ENCODE measurements at regions not wholly inside any gene's neighbourhood (a gene's known extent, or its start where the extent isn't known, plus 50 kb on each side); places are given as distances from the start of the nearest gene placed in this dataset.

GRCh38 chr2:111679202-111679601 lies 204.8 kb downstream of the ANAPC1 start:
- no peak for DNase-seq

- no peak for DNase-seq
Measured at GRCh38 chr2:111684611-111685010, 199.4 kb downstream of the ANAPC1 start.

GRCh38 chr2:111685342-111685741 lies 198.7 kb downstream of the ANAPC1 start:
- DNase-seq, result no peak

- DNase-seq, result no peak
Measured at GRCh38 chr2:111686994-111687393, 197.0 kb downstream of the ANAPC1 start.

GRCh38 chr2:111687911-111688310 lies 196.1 kb downstream of the ANAPC1 start:
- DNase-seq, result no peak

GRCh38 chr2:111688482-111688881 lies 195.5 kb downstream of the ANAPC1 start:
- DNase-seq, result no peak

GRCh38 chr2:111689174-111689573 lies 194.8 kb downstream of the ANAPC1 start:
- no peak for DNase-seq

GRCh38 chr2:111689941-111690340 lies 194.1 kb downstream of the ANAPC1 start:
- DNase-seq, result no peak

- no peak for DNase-seq
Measured at GRCh38 chr2:111691164-111691875, 192.7 kb downstream of the ANAPC1 start.

GRCh38 chr2:111692311-111692710 lies 191.7 kb downstream of the ANAPC1 start:
- DNase-seq, result no peak

- no peak for DNase-seq
Measured at GRCh38 chr2:111694700-111695101, 189.3 kb downstream of the ANAPC1 start.

- no peak for DNase-seq
Measured at GRCh38 chr2:111695441-111696007, 188.5 kb downstream of the ANAPC1 start.

- DNase-seq, result no peak
Measured at GRCh38 chr2:111696226-111696625, 187.8 kb downstream of the ANAPC1 start.

GRCh38 chr2:111697560-111697959 lies 186.4 kb downstream of the ANAPC1 start:
- no peak for DNase-seq

- DNase-seq, result no peak
Measured at GRCh38 chr2:111698089-111698488, 185.9 kb downstream of the ANAPC1 start.

GRCh38 chr2:111698743-111699554 lies 185.0 kb downstream of the ANAPC1 start:
- peak; percentile 77 for DNase-seq

- no peak for DNase-seq
Measured at GRCh38 chr2:111701266-111701665, 182.7 kb downstream of the ANAPC1 start.

- no peak for DNase-seq
Measured at GRCh38 chr2:111701798-111702118, 182.2 kb downstream of the ANAPC1 start.

GRCh38 chr2:111702119-111702803 lies 181.7 kb downstream of the ANAPC1 start:
- DNase-seq, result peak; percentile 77

GRCh38 chr2:111702804-111703196 lies 181.2 kb downstream of the ANAPC1 start:
- DNase-seq, result peak; percentile 42

GRCh38 chr2:111703759-111704158 lies 180.2 kb downstream of the ANAPC1 start:
- no peak for DNase-seq

- no peak for DNase-seq
Measured at GRCh38 chr2:111704246-111704645, 179.7 kb downstream of the ANAPC1 start.

GRCh38 chr2:111705239-111705638 lies 178.8 kb downstream of the ANAPC1 start:
- DNase-seq, result no peak
